ENCODE measurements at regions not wholly inside any gene's neighbourhood (a gene's known extent, or its start where the extent isn't known, plus 50 kb on each side); places are given as distances from the start of the nearest gene placed in this dataset.

DNA sequence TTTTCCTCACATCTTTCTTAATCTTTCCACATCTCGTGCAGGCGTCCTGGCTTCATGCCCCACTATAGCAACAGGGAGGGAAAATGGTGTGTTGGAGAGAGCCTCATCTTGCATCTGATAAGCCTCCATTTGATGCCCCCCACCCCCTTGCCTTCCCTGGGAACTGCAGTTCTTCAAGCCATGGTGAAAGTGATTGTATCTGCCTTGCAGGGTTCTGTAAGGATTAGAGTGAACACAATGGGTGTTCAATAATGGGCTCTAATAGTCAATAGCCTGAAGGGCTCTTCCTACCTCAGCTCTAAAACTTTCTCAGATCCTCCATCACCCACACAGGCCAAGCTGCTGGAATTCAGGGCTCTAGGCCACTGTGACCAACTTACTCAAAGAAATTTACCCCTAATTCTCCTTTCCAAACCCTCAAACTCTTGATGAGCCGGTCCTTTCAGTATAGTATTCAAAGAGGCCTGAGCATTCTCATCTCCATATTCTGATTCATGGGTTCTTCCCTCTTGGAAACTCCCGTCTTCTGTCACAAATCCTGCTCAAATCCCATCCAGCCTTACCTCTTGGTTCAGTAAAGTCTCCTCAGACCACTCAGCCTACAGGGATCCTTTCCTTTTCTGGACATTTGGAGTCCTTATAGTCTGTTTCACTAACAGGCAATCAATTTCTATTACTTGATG is 128.3 kb upstream of the TRIM2 start:
- ChIA-PET CTCF (interaction anchor here (2.7 to 3.1 kb wide), 2 partner anchors 7 to 10 kb away, joined by 11 to 15 read pairs; no protein-coding TSS in a partner anchor), POLR2A (no interaction called here)
- peaks cover 4% of the 10 kb centered on the region; the same call in 1 of the 2 replicates for H3K27me3 ChIP-seq (ENCODE audit: control insufficient read depth, insufficient read depth, low read length)
- DNase-seq (ENCODE audit: low read depth): no peak
- H3K4me3 ChIP-seq (ENCODE audit: low read depth, low read length): no peak overlapping the region
- no peaks in the 10 kb centered on the region for H3K36me3 ChIP-seq (ENCODE audit: control insufficient read depth, insufficient read depth, low read length)
- TF ChIP-seq, protein P1, sequence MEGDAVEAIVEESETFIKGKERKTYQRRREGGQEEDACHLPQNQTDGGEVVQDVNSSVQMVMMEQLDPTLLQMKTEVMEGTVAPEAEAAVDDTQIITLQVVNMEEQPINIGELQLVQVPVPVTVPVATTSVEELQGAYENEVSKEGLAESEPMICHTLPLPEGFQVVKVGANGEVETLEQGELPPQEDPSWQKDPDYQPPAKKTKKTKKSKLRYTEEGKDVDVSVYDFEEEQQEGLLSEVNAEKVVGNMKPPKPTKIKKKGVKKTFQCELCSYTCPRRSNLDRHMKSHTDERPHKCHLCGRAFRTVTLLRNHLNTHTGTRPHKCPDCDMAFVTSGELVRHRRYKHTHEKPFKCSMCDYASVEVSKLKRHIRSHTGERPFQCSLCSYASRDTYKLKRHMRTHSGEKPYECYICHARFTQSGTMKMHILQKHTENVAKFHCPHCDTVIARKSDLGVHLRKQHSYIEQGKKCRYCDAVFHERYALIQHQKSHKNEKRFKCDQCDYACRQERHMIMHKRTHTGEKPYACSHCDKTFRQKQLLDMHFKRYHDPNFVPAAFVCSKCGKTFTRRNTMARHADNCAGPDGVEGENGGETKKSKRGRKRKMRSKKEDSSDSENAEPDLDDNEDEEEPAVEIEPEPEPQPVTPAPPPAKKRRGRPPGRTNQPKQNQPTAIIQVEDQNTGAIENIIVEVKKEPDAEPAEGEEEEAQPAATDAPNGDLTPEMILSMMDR (IDR thresholded peaks at IDR 0.05; ENCODE audit: insufficient read depth, low read depth, low read length): no peak

- TF ChIP-seq, protein P1 (IDR thresholded peaks at IDR 0.05; ENCODE audit: insufficient read depth, low read depth, low read length): no peak
- no peak for DNase-seq (ENCODE audit: low read depth)
- CTCF ChIA-PET: no interaction called here
- H3K36me3 ChIP-seq (ENCODE audit: control insufficient read depth, insufficient read depth, low read length): no peaks in the 10 kb centered on the region
- POLR2A ChIA-PET: no interaction called here
- H3K4me3 ChIP-seq (ENCODE audit: low read depth, low read length): no peak overlapping the region
- H3K27me3 ChIP-seq (ENCODE audit: control insufficient read depth, insufficient read depth, low read length): peaks cover 4% of the 10 kb centered on the region
Measured at GRCh38 chr4:153076861-153077260, 127.4 kb upstream of the TRIM2 start.

GRCh38 chr4:153079857-153080391 is 124.3 kb upstream of the TRIM2 start:
- no peaks in the 10 kb centered on the region for H3K36me3 ChIP-seq (ENCODE audit: control insufficient read depth, insufficient read depth, low read length)
- no peak for DNase-seq (ENCODE audit: low read depth)
- H3K4me3 ChIP-seq (ENCODE audit: low read depth, low read length): no peak overlapping the region
- H3K27me3 ChIP-seq (ENCODE audit: control insufficient read depth, insufficient read depth, low read length): peaks cover 4% of the 10 kb centered on the region
- TF ChIP-seq, protein P1 (IDR thresholded peaks at IDR 0.05; ENCODE audit: insufficient read depth, low read depth, low read length): no peak
- ChIA-PET POLR2A (interaction anchor here (0.6 kb wide), 1 partner anchor 1192 kb away, joined by 4 read pairs; no protein-coding TSS in a partner anchor), CTCF (interaction anchor here (1.7 to 6.7 kb wide), 3 partner anchors 46 to 48 kb away, joined by 7 to 189 read pairs (median 8); no protein-coding TSS in a partner anchor)

GRCh38 chr4:153081006-153081580 is 123.2 kb upstream of the TRIM2 start:
- no peak overlapping the region for H3K4me3 ChIP-seq (ENCODE audit: low read depth, low read length)
- TF ChIP-seq, protein P1 (IDR thresholded peaks at IDR 0.05; ENCODE audit: insufficient read depth, low read depth, low read length): no peak
- H3K36me3 ChIP-seq (ENCODE audit: control insufficient read depth, insufficient read depth, low read length): no peaks in the 10 kb centered on the region
- ChIA-PET POLR2A (interaction anchor here (0.5 kb wide), 1 partner anchor 908 kb away, joined by 5 read pairs; no protein-coding TSS in a partner anchor), CTCF (interaction anchor here (1.7 to 6.7 kb wide), 2 partner anchors 17 to 45 kb away, joined by 4 to 189 read pairs; no protein-coding TSS in a partner anchor)
- DNase-seq (ENCODE audit: low read depth): no peak
- H3K27me3 ChIP-seq (ENCODE audit: control insufficient read depth, insufficient read depth, low read length): peaks cover 1% of the 10 kb centered on the region

DNA sequence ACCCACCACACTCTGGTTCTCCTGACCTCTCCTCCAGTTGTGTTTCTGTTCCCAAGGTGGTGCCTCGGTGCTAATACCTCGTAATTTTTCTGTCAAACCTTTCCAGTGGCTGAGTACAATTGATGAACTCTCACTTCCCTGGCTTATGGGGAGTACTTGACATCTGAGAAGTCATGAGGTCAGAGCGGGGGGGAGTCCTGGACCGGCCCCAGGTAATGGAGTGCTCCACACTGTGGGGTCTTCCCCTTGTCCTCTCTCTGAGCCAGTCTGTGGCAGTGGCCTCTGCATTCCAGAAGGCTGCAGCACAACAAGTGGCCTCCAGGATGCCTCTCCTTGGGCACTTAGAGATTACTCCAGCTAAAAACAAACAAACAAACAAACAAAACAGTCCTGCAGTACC is 122.5 kb upstream of the TRIM2 start:
- H3K27me3 ChIP-seq (ENCODE audit: control insufficient read depth, insufficient read depth, low read length): peaks cover 1% of the 10 kb centered on the region
- no peaks in the 10 kb centered on the region for H3K36me3 ChIP-seq (ENCODE audit: control insufficient read depth, insufficient read depth, low read length)
- ChIA-PET CTCF (interaction anchor here (0.6 to 6.7 kb wide), 7 partner anchors 17 to 296 kb away, joined by 3 to 189 read pairs (median 4); no protein-coding TSS in a partner anchor), POLR2A (no interaction called here)
- H3K4me3 ChIP-seq (ENCODE audit: low read depth, low read length): no peak overlapping the region
- TF ChIP-seq, protein P1 (IDR thresholded peaks at IDR 0.05; ENCODE audit: insufficient read depth, low read depth, low read length): no peak
- DNase-seq (ENCODE audit: low read depth): no peak

Data from BJ (cell line).